BJ (cell line): ENCODE measurements at regions not wholly inside any gene's neighbourhood (a gene's known extent, or its start where the extent isn't known, plus 50 kb on each side); places are given as distances from the start of the nearest gene placed in this dataset.

Experiments used
- CTCF ChIA-PET: fragments of 350-600 bp; formaldehyde crosslinking; extraction: SDS; loops from one replicate; lab custom pipeline; 2021; ENCODE audit warnings: antibody characterized with exemption, inconsistent platforms; lab: Yijun Ruan, JAX
- POLR2A ChIA-PET: fragments of 300-600 bp; sonication (Branson Sonifier 250); formaldehyde crosslinking; extraction: SDS; loops from one replicate; lab custom pipeline; 2021; ENCODE audit warnings: antibody characterized with exemption; lab: Charles Lee
- DNase-seq: peaks from one replicate; pipeline ENCODE4 v3.0.0-alpha.2; 2011; ENCODE audit warnings: low read depth
- H3K27me3 ChIP-seq: 2 replicates; pipeline ENCODE4 v1.6.0; 2011; ENCODE audit warnings: low read length; ENCODE audit not compliant: control insufficient read depth, insufficient read depth
- H3K36me3 ChIP-seq: 2 replicates; pipeline ENCODE4 v1.5.1; 2011; ENCODE audit warnings: low read length; ENCODE audit not compliant: control insufficient read depth, insufficient read depth
- H3K4me3 ChIP-seq: 2 replicates; pipeline ENCODE4 v1.5.1; 2011; ENCODE audit warnings: low read depth, mild to moderate bottlenecking, control low read depth, low read length
- TF ChIP-seq, protein P1 (sequence below): IDR thresholded peaks from 2 replicates; pipeline ENCODE4 v1.5.1; 2011; ENCODE audit warnings: low read depth, mild to moderate bottlenecking, control low read depth, inconsistent platforms, low read length, moderate library complexity; ENCODE audit not compliant: insufficient read depth

DNA sequence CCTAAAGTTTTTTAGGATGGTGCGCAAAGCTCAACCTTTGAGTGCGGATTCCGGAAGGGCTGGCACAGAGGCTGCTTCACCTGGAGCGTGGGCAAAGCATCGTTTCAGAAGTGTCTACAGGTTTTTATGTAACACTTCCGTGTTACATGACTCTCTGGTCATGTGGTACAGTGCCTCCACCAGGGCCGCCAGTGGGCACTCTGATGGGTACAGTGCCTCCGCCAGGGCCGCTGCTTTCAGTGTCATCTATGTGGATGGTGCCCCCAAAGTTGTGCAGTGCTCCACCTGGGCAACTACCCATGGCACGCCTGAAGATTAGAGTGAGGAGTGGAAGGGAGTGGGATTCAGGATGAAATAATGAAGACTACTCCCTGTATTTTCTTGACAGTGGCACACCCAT, 101.4 kb upstream of the C1orf174 start:
- ChIA-PET POLR2A (no interaction called here), CTCF (no interaction called here)
- TF ChIP-seq, protein P1, sequence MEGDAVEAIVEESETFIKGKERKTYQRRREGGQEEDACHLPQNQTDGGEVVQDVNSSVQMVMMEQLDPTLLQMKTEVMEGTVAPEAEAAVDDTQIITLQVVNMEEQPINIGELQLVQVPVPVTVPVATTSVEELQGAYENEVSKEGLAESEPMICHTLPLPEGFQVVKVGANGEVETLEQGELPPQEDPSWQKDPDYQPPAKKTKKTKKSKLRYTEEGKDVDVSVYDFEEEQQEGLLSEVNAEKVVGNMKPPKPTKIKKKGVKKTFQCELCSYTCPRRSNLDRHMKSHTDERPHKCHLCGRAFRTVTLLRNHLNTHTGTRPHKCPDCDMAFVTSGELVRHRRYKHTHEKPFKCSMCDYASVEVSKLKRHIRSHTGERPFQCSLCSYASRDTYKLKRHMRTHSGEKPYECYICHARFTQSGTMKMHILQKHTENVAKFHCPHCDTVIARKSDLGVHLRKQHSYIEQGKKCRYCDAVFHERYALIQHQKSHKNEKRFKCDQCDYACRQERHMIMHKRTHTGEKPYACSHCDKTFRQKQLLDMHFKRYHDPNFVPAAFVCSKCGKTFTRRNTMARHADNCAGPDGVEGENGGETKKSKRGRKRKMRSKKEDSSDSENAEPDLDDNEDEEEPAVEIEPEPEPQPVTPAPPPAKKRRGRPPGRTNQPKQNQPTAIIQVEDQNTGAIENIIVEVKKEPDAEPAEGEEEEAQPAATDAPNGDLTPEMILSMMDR: no peak
- H3K4me3 ChIP-seq: no peak overlapping the region
- no peaks in the 10 kb centered on the region for H3K27me3 ChIP-seq
- no peaks in the 10 kb centered on the region for H3K36me3 ChIP-seq
- no peak for DNase-seq

- H3K27me3 ChIP-seq: no peaks in the 10 kb centered on the region
- POLR2A ChIA-PET: no interaction called here
- H3K4me3 ChIP-seq: no peak overlapping the region
- no peak for DNase-seq
- CTCF ChIA-PET: no interaction called here
- no peaks in the 10 kb centered on the region for H3K36me3 ChIP-seq
- TF ChIP-seq, protein P1: no peak
These were observed 102.0 kb upstream of the C1orf174 start for GRCh38 chr1:4002061-4002521.

- TF ChIP-seq, protein P1: no peak
- Histone ChIP-seq H3K27me3 (no peaks in the 10 kb centered on the region), H3K36me3 (no peaks in the 10 kb centered on the region), H3K4me3 (no peak overlapping the region)
- ChIA-PET CTCF (no interaction called here), POLR2A (no interaction called here)
- no peak for DNase-seq
These were observed 102.7 kb upstream of the C1orf174 start for GRCh38 chr1:4002741-4003140.

- ChIA-PET POLR2A (no interaction called here), CTCF (no interaction called here)
- Histone ChIP-seq H3K4me3 (no peak overlapping the region), H3K27me3 (no peaks in the 10 kb centered on the region), H3K36me3 (no peaks in the 10 kb centered on the region)
- no peak for DNase-seq
- TF ChIP-seq, protein P1: no peak
These were observed 103.9 kb upstream of the C1orf174 start for GRCh38 chr1:4003846-4004505.

- H3K4me3 ChIP-seq: no peak overlapping the region
- POLR2A ChIA-PET: no interaction called here
- no peak for DNase-seq
- H3K27me3 ChIP-seq: no peaks in the 10 kb centered on the region
- no peaks in the 10 kb centered on the region for H3K36me3 ChIP-seq
- TF ChIP-seq, protein P1: no peak
- CTCF ChIA-PET: no interaction called here
These were observed 104.8 kb upstream of the C1orf174 start for GRCh38 chr1:4004635-4005430.
